SK-N-MC (cell line): ENCODE measurements at regions not wholly inside any gene's neighbourhood (a gene's known extent, or its start where the extent isn't known, plus 50 kb on each side); places are given as distances from the start of the nearest gene placed in this dataset.

Experiments
- EZH2 ChIP-seq: fragments of 200-600 bp; sonication (generic); IDR thresholded peaks from one replicate; pipeline ENCODE4 v1.6.1; 2017; ENCODE audit warnings: antibody characterized with exemption
- FOXP2 ChIP-seq: optimal IDR thresholded peaks from 2 replicates; pipeline ENCODE3; 2011; ENCODE audit warnings: mild to moderate bottlenecking, moderate library complexity; ENCODE audit not compliant: insufficient read depth; ENCODE audit errors: extremely low read length, control extremely low read depth
- POLR2AphosphoS5 ChIP-seq: IDR thresholded peaks from 2 replicates; pipeline ENCODE4 v1.6.1; 2012; ENCODE audit warnings: mild to moderate bottlenecking, low read depth, low read length, borderline replicate concordance

DNA sequence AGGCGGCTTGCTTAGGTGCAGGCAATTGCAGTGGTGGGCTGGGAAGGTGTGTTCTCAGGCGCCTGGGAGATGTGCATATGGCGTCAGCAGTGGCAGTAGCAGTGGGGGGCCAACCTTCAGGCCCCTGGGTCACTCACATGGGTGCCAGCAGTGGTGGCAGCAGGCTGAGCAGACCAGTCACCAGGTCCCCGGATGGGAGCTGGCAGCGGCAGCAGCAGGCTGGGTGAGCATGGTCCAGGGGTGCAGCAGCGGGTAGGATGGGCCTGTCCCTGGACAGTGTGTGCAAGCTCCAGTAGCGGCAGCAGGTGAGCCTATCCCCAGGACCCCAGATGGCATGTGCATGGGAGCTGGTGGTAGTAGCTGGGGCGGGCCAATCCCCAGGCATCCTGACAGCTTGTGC lies 108.5 kb upstream of the TMEM260 start:
- TF ChIP-seq EZH2 (no peak), POLR2AphosphoS5 (no peak), FOXP2 (no peak)
